ENCODE measurements at regions not wholly inside any gene's neighbourhood (a gene's known extent, or its start where the extent isn't known, plus 50 kb on each side); places are given as distances from the start of the nearest gene placed in this dataset.
A peak's percentile ranks its signal among the peaks of the same experiment; 100 is the strongest.

GRCh38 chr4:85367815-85368214 is 107.1 kb upstream of the ARHGAP24 start:
- no peaks in the 10 kb centered on the region for H3K27me3 ChIP-seq (replicated peaks; ENCODE audit: control insufficient read depth, insufficient read depth, low read length)
- no peaks in the 10 kb centered on the region for H3K36me3 ChIP-seq (ENCODE audit: control insufficient read depth, insufficient read depth, low read length, severe bottlenecking)
- no peaks in the 10 kb centered on the region for H3K9me3 ChIP-seq (ENCODE audit: control insufficient read depth, low read length)
- H3K9ac ChIP-seq (ENCODE audit: low read length): no peak overlapping the region
- H3K4me3 ChIP-seq (ENCODE audit: low read length): no peak overlapping the region
- DNase-seq (ENCODE audit: low read depth): no peak
- peaks cover 7% of the 10 kb centered on the region for H3K4me1 ChIP-seq (ENCODE audit: control insufficient read depth, insufficient read depth, low read length)

GRCh38 chr4:85368240-85368639 is 106.7 kb upstream of the ARHGAP24 start:
- no peak overlapping the region for H3K9ac ChIP-seq (ENCODE audit: low read length)
- peaks cover 7% of the 10 kb centered on the region for H3K4me1 ChIP-seq (ENCODE audit: control insufficient read depth, insufficient read depth, low read length)
- no peaks in the 10 kb centered on the region for H3K27me3 ChIP-seq (replicated peaks; ENCODE audit: control insufficient read depth, insufficient read depth, low read length)
- H3K36me3 ChIP-seq (ENCODE audit: control insufficient read depth, insufficient read depth, low read length, severe bottlenecking): no peaks in the 10 kb centered on the region
- no peak overlapping the region for H3K4me3 ChIP-seq (ENCODE audit: low read length)
- H3K9me3 ChIP-seq (ENCODE audit: control insufficient read depth, low read length): no peaks in the 10 kb centered on the region
- DNase-seq (ENCODE audit: low read depth): no peak

GRCh38 chr4:85368932-85369331 is 106.0 kb upstream of the ARHGAP24 start:
- Histone ChIP-seq H3K9me3 (ENCODE audit: control insufficient read depth, low read length) (no peaks in the 10 kb centered on the region), H3K4me3 (ENCODE audit: low read length) (no peak overlapping the region)
- DNase-seq (ENCODE audit: low read depth): no peak

GRCh38 chr4:85369703-85370380 is 105.1 kb upstream of the ARHGAP24 start:
- Histone ChIP-seq H3K36me3 (ENCODE audit: control insufficient read depth, insufficient read depth, low read length, severe bottlenecking) (no peaks in the 10 kb centered on the region), H3K4me3 (ENCODE audit: low read length) (no peak overlapping the region), H3K9ac (ENCODE audit: low read length) (no peak overlapping the region), H3K4me1 (ENCODE audit: control insufficient read depth, insufficient read depth, low read length) (peaks cover 7% of the 10 kb centered on the region), H3K27me3 (replicated peaks; ENCODE audit: control insufficient read depth, insufficient read depth, low read length) (no peaks in the 10 kb centered on the region), H3K9me3 (ENCODE audit: control insufficient read depth, low read length) (no peaks in the 10 kb centered on the region)
- no peak for DNase-seq (ENCODE audit: low read depth)

More at GRCh38 chr4:85368932-85369331, 106.0 kb upstream of the ARHGAP24 start:
- Histone ChIP-seq H3K4me1 (ENCODE audit: control insufficient read depth, insufficient read depth, low read length) (peaks cover 7% of the 10 kb centered on the region), H3K9ac (ENCODE audit: low read length) (no peak overlapping the region), H3K27me3 (replicated peaks; ENCODE audit: control insufficient read depth, insufficient read depth, low read length) (no peaks in the 10 kb centered on the region), H3K36me3 (ENCODE audit: control insufficient read depth, insufficient read depth, low read length, severe bottlenecking) (no peaks in the 10 kb centered on the region)

GRCh38 chr4:85370400-85371032 is 104.4 kb upstream of the ARHGAP24 start:
- H3K9ac ChIP-seq (ENCODE audit: low read length): no peak overlapping the region
- DNase-seq (ENCODE audit: low read depth): peak; percentile 60
- H3K9me3 ChIP-seq (ENCODE audit: control insufficient read depth, low read length): no peaks in the 10 kb centered on the region
- no peak overlapping the region for H3K4me3 ChIP-seq (ENCODE audit: low read length)
- no peaks in the 10 kb centered on the region for H3K27me3 ChIP-seq (replicated peaks; ENCODE audit: control insufficient read depth, insufficient read depth, low read length)
- H3K4me1 ChIP-seq (ENCODE audit: control insufficient read depth, insufficient read depth, low read length): peaks cover 7% of the 10 kb centered on the region
- no peaks in the 10 kb centered on the region for H3K36me3 ChIP-seq (ENCODE audit: control insufficient read depth, insufficient read depth, low read length, severe bottlenecking)

- DNase-seq (ENCODE audit: low read depth): no peak
- Histone ChIP-seq H3K4me3 (ENCODE audit: low read length) (no peak overlapping the region), H3K9ac (ENCODE audit: low read length) (no peak overlapping the region), H3K4me1 (ENCODE audit: control insufficient read depth, insufficient read depth, low read length) (peaks cover 7% of the 10 kb centered on the region), H3K9me3 (ENCODE audit: control insufficient read depth, low read length) (no peaks in the 10 kb centered on the region), H3K36me3 (ENCODE audit: control insufficient read depth, insufficient read depth, low read length, severe bottlenecking) (no peaks in the 10 kb centered on the region), H3K27me3 (replicated peaks; ENCODE audit: control insufficient read depth, insufficient read depth, low read length) (no peaks in the 10 kb centered on the region)
Observed at GRCh38 chr4:85372966-85373365, 102.0 kb upstream of the ARHGAP24 start.

GRCh38 chr4:85376285-85376684 is 98.7 kb upstream of the ARHGAP24 start:
- Histone ChIP-seq H3K4me1 (ENCODE audit: control insufficient read depth, insufficient read depth, low read length) (no peaks in the 10 kb centered on the region), H3K9me3 (ENCODE audit: control insufficient read depth, low read length) (no peaks in the 10 kb centered on the region), H3K9ac (ENCODE audit: low read length) (no peak overlapping the region), H3K27me3 (replicated peaks; ENCODE audit: control insufficient read depth, insufficient read depth, low read length) (no peaks in the 10 kb centered on the region), H3K36me3 (ENCODE audit: control insufficient read depth, insufficient read depth, low read length, severe bottlenecking) (no peaks in the 10 kb centered on the region), H3K4me3 (ENCODE audit: low read length) (no peak overlapping the region)
- no peak for DNase-seq (ENCODE audit: low read depth)

GRCh38 chr4:85381968-85382367 is 93.0 kb upstream of the ARHGAP24 start:
- Histone ChIP-seq H3K36me3 (ENCODE audit: control insufficient read depth, insufficient read depth, low read length, severe bottlenecking) (no peaks in the 10 kb centered on the region), H3K4me3 (ENCODE audit: low read length) (no peak overlapping the region)
- DNase-seq (ENCODE audit: low read depth): peak; percentile 12

GRCh38 chr4:85391071-85391470 is 83.9 kb upstream of the ARHGAP24 start:
- Histone ChIP-seq H3K4me3 (ENCODE audit: low read length) (peak overlapping the region; percentile 32), H3K4me1 (ENCODE audit: control insufficient read depth, insufficient read depth, low read length) (peaks cover 15% of the 10 kb centered on the region), H3K27me3 (replicated peaks; ENCODE audit: control insufficient read depth, insufficient read depth, low read length) (no peaks in the 10 kb centered on the region), H3K9me3 (ENCODE audit: control insufficient read depth, low read length) (no peaks in the 10 kb centered on the region), H3K36me3 (ENCODE audit: control insufficient read depth, insufficient read depth, low read length, severe bottlenecking) (no peaks in the 10 kb centered on the region), H3K9ac (ENCODE audit: low read length) (no peak overlapping the region)
- no peak for DNase-seq (ENCODE audit: low read depth)

More at GRCh38 chr4:85381968-85382367, 93.0 kb upstream of the ARHGAP24 start:
- Histone ChIP-seq H3K9ac (ENCODE audit: low read length) (no peak overlapping the region), H3K4me1 (ENCODE audit: control insufficient read depth, insufficient read depth, low read length) (no peaks in the 10 kb centered on the region), H3K27me3 (replicated peaks; ENCODE audit: control insufficient read depth, insufficient read depth, low read length) (no peaks in the 10 kb centered on the region), H3K9me3 (ENCODE audit: control insufficient read depth, low read length) (no peaks in the 10 kb centered on the region)

- Histone ChIP-seq H3K9ac (ENCODE audit: low read length) (no peak overlapping the region), H3K36me3 (ENCODE audit: control insufficient read depth, insufficient read depth, low read length, severe bottlenecking) (no peaks in the 10 kb centered on the region), H3K4me3 (ENCODE audit: low read length) (peak overlapping the region; percentile 32), H3K9me3 (ENCODE audit: control insufficient read depth, low read length) (no peaks in the 10 kb centered on the region), H3K27me3 (replicated peaks; ENCODE audit: control insufficient read depth, insufficient read depth, low read length) (no peaks in the 10 kb centered on the region), H3K4me1 (ENCODE audit: control insufficient read depth, insufficient read depth, low read length) (peaks cover 15% of the 10 kb centered on the region)
- no peak for DNase-seq (ENCODE audit: low read depth)
Observed at GRCh38 chr4:85391589-85392410, 83.2 kb upstream of the ARHGAP24 start.

GRCh38 chr4:85393201-85393600 is 81.7 kb upstream of the ARHGAP24 start:
- Histone ChIP-seq H3K27me3 (replicated peaks; ENCODE audit: control insufficient read depth, insufficient read depth, low read length) (no peaks in the 10 kb centered on the region), H3K9ac (ENCODE audit: low read length) (no peak overlapping the region), H3K4me1 (ENCODE audit: control insufficient read depth, insufficient read depth, low read length) (peaks cover 17% of the 10 kb centered on the region), H3K9me3 (ENCODE audit: control insufficient read depth, low read length) (no peaks in the 10 kb centered on the region), H3K4me3 (ENCODE audit: low read length) (no peak overlapping the region), H3K36me3 (ENCODE audit: control insufficient read depth, insufficient read depth, low read length, severe bottlenecking) (no peaks in the 10 kb centered on the region)
- DNase-seq (ENCODE audit: low read depth): no peak
